CD4-positive, alpha-beta memory T cell (primary cell): ENCODE measurements at regions not wholly inside any gene's neighbourhood (a gene's known extent, or its start where the extent isn't known, plus 50 kb on each side); places are given as distances from the start of the nearest gene placed in this dataset.

Experiments
- CTCF ChIA-PET: fragments of 350-600 bp; sonication (Branson Sonifier 250); formaldehyde crosslinking; loops from one replicate; lab custom pipeline; 2021; ENCODE audit warnings: inconsistent platforms; ENCODE audit not compliant: partially characterized antibody; lab: Charles Lee
- POLR2A ChIA-PET: fragments of 350-600 bp; sonication (Branson Sonifier 250); formaldehyde crosslinking; loops from one replicate; lab custom pipeline; 2021; ENCODE audit not compliant: partially characterized antibody; lab: Charles Lee
- DNase-seq, 5 donors: peaks; one replicate each; pipeline versions ENCODE4 v3.0.0 to v3.0.0-alpha.2; 2020 to 2022; ENCODE audit warnings: mixed read lengths in 1 of 5
- H3K27ac ChIP-seq: one replicate; pipeline ENCODE4 v1.7.0; 2013; ENCODE audit warnings: low read depth, low read length
- H3K27me3 ChIP-seq: 2 replicates; pipeline ENCODE4 v1.7.0; 2013; ENCODE audit warnings: mild to moderate bottlenecking, low read length, moderate library complexity; ENCODE audit not compliant: insufficient read depth
- H3K36me3 ChIP-seq: 2 replicates; pipeline ENCODE4 v1.7.0; 2013; ENCODE audit warnings: mild to moderate bottlenecking, low read length, moderate library complexity; ENCODE audit not compliant: insufficient read depth
- H3K4me1 ChIP-seq: 2 replicates; pipeline ENCODE4 v1.7.0; 2013; ENCODE audit warnings: mild to moderate bottlenecking, low read length, moderate library complexity; ENCODE audit not compliant: insufficient read depth
- H3K4me3 ChIP-seq, 2 donors: one replicate each; pipeline ENCODE4 v1.7.0; 2013; ENCODE audit warnings: low read length in 2 of 2, mild to moderate bottlenecking in 1 of 2
- H3K9me3 ChIP-seq, 2 donors: one replicate each; pipeline ENCODE4 v1.7.0; 2013; ENCODE audit warnings: low read length in 2 of 2, control low read depth in 1 of 2; ENCODE audit not compliant: control insufficient read depth in 1 of 2
- H3K27ac Mint-ChIP-seq, 7 donors: one replicate each; pipeline ENCODE4 v1.8.0; 2020 to 2021; ENCODE audit warnings: mixed read lengths in 7 of 7, mild to moderate bottlenecking in 6 of 7, inconsistent platforms in 3 of 7, moderate library complexity in 3 of 7
- H3K27me3 Mint-ChIP-seq, 2 donors: one replicate each; pipeline ENCODE4 v1.8.0; 2020 to 2021; ENCODE audit warnings: mixed read lengths in 2 of 2
- H3K36me3 Mint-ChIP-seq, 2 donors: one replicate each; pipeline ENCODE4 v1.8.0; 2020 to 2021; ENCODE audit warnings: mixed read lengths in 2 of 2, inconsistent platforms in 1 of 2, mild to moderate bottlenecking in 1 of 2
- H3K4me1 Mint-ChIP-seq, 4 donors: one replicate each; pipeline ENCODE4 v1.8.0; 2020 to 2021; ENCODE audit warnings: mixed read lengths in 4 of 4, mild to moderate bottlenecking in 1 of 4
- H3K4me3 Mint-ChIP-seq, 8 donors: one replicate each; pipeline ENCODE4 v1.8.0; 2020 to 2021; ENCODE audit warnings: mixed read lengths in 8 of 8, mild to moderate bottlenecking in 7 of 8, moderate library complexity in 6 of 8, inconsistent platforms in 3 of 8
- H3K9me3 Mint-ChIP-seq, 8 donors: one replicate each; pipeline ENCODE4 v1.8.0; 2020 to 2021; ENCODE audit warnings: mixed read lengths in 8 of 8, mild to moderate bottlenecking in 5 of 8, inconsistent platforms in 3 of 8, moderate library complexity in 1 of 8
- intact Hi-C: fragments of 100-400 bp; cut with micrococcal nuclease; formaldehyde crosslinking; loops from one replicate; pipeline ENCODE4 v1.15.1; 2023

DNA sequence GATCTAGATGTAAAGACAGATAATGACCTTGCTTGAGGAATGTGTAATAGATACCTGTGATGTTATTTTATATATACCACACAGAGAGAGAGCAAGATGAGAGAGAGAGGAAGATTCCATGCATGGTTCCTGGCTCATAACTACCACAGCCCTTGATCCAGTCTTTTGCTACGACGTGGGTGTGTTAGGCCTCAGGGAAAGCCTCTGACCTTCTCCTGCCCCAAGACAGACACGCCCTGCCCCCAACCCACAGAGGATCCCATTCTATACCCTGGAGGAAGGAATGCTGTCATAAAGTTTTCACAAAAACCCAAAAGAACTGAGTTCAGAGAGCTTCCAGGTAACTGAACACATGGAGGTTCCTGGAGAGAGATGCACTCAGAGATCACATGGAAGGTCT is 193.1 kb downstream of the ZEB2 start:
- Mint-ChIP-seq H3K4me1 (peaks cover 25 to 50% (median 36%) of the 10 kb centered on the region in 4 donors), H3K9me3 (no peaks in the 10 kb centered on the region), H3K27ac (peak overlapping the region in 1 of 7 donors; percentile 82), H3K27me3 (no peaks in the 10 kb centered on the region), H3K4me3 (no peak overlapping the region), H3K36me3 (peaks cover 0 to 5% of the 10 kb centered on the region in 2 donors)
- H3K9me3 ChIP-seq = no peaks in the 10 kb centered on the region
- POLR2A ChIA-PET = no interaction called here
- no peak for DNase-seq
- intact Hi-C loops = no loop called here
- H3K36me3 ChIP-seq = no peaks in the 10 kb centered on the region
- no peak overlapping the region for H3K27ac ChIP-seq
- no peaks in the 10 kb centered on the region for H3K27me3 ChIP-seq
- CTCF ChIA-PET = no interaction called here
- peaks cover 47% of the 10 kb centered on the region for H3K4me1 ChIP-seq
- H3K4me3 ChIP-seq = no peak overlapping the region

- Mint-ChIP-seq H3K4me3 (peak overlapping the region in 7 of 8 donors; percentile 22 to 76 (median 62)), H3K9me3 (no peaks in the 10 kb centered on the region), H3K27ac (peak overlapping the region; percentile 59 to 92 (median 88)), H3K4me1 (peaks cover 29 to 46% (median 39%) of the 10 kb centered on the region in 4 donors), H3K36me3 (no peaks in the 10 kb centered on the region), H3K27me3 (no peaks in the 10 kb centered on the region)
- Histone ChIP-seq H3K4me1 (peaks cover 45% of the 10 kb centered on the region), H3K9me3 (no peaks in the 10 kb centered on the region), H3K4me3 (no peak overlapping the region), H3K27me3 (no peaks in the 10 kb centered on the region), H3K27ac (peak overlapping the region; percentile 4), H3K36me3 (no peaks in the 10 kb centered on the region)
- intact Hi-C loops = no loop called here
- ChIA-PET POLR2A (no interaction called here), CTCF (no interaction called here)
- peak; percentile 51 to 71 (median 67) for DNase-seq
Measured at GRCh38 chr2:144325086-144325485, 194.8 kb downstream of the ZEB2 start.

GRCh38 chr2:144324446-144325045 is 195.4 kb downstream of the ZEB2 start:
- Mint-ChIP-seq H3K4me1 (peaks cover 29 to 44% (median 35%) of the 10 kb centered on the region in 4 donors), H3K4me3 (peak overlapping the region in 7 of 8 donors; percentile 6 to 76 (median 62)), H3K27me3 (no peaks in the 10 kb centered on the region), H3K9me3 (no peaks in the 10 kb centered on the region), H3K36me3 (no peaks in the 10 kb centered on the region), H3K27ac (peak overlapping the region; percentile 59 to 92 (median 88))
- Histone ChIP-seq H3K4me1 (peaks cover 42% of the 10 kb centered on the region), H3K36me3 (no peaks in the 10 kb centered on the region), H3K27me3 (no peaks in the 10 kb centered on the region), H3K27ac (peak overlapping the region; percentile 4), H3K9me3 (no peaks in the 10 kb centered on the region), H3K4me3 (no peak overlapping the region)
- ChIA-PET POLR2A (no interaction called here), CTCF (no interaction called here)
- DNase-seq = peak in 1 of 5 donors; percentile 24
- intact Hi-C loops = no loop called here

DNA sequence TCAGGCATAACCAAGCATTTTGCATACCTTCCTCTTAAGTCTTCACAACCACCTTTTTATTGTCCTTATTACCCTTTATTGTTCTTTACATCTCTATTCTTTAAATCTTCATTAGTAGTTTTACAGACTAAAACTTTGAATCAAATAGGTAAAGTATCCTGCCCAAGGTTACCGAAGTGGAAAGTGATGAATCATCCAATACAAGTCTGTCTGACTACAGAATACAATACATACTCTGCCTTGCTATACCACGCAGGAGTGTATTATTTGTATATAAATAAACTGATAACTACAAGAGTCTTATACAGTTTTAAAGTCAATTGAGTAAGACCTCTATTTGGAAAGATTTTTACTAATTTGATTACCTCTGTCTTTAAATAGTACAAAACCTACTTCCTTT is 196.0 kb downstream of the ZEB2 start:
- H3K27me3 Mint-ChIP-seq = no peaks in the 10 kb centered on the region
- Histone ChIP-seq H3K27ac (peak overlapping the region; percentile 4), H3K36me3 (no peaks in the 10 kb centered on the region), H3K4me1 (peaks cover 41% of the 10 kb centered on the region), H3K9me3 (no peaks in the 10 kb centered on the region), H3K27me3 (no peaks in the 10 kb centered on the region), H3K4me3 (no peak overlapping the region)
- no peaks in the 10 kb centered on the region for H3K36me3 Mint-ChIP-seq
- peak overlapping the region in 7 of 8 donors; percentile 6 to 76 (median 48) for H3K4me3 Mint-ChIP-seq
- CTCF ChIA-PET = no interaction called here
- peak overlapping the region in 6 of 7 donors; percentile 76 to 92 (median 86) for H3K27ac Mint-ChIP-seq
- peaks cover 28 to 44% (median 35%) of the 10 kb centered on the region in 4 donors for H3K4me1 Mint-ChIP-seq
- no peaks in the 10 kb centered on the region for H3K9me3 Mint-ChIP-seq
- intact Hi-C loops = no loop called here
- POLR2A ChIA-PET = no interaction called here
- DNase-seq = no peak

GRCh38 chr2:144322379-144322778 is 197.5 kb downstream of the ZEB2 start:
- Mint-ChIP-seq H3K9me3 (no peaks in the 10 kb centered on the region), H3K36me3 (no peaks in the 10 kb centered on the region), H3K4me3 (no peak overlapping the region), H3K27ac (peak overlapping the region in 1 of 7 donors; percentile 67), H3K4me1 (peaks cover 27 to 44% (median 32%) of the 10 kb centered on the region in 4 donors), H3K27me3 (no peaks in the 10 kb centered on the region)
- Histone ChIP-seq H3K27ac (no peak overlapping the region), H3K36me3 (no peaks in the 10 kb centered on the region), H3K9me3 (no peaks in the 10 kb centered on the region), H3K27me3 (no peaks in the 10 kb centered on the region), H3K4me1 (peaks cover 41% of the 10 kb centered on the region), H3K4me3 (no peak overlapping the region)
- CTCF ChIA-PET = interaction anchor here (1.6 kb wide), 1 partner anchor 8 kb away, joined by 4 read pairs; no protein-coding TSS in a partner anchor
- POLR2A ChIA-PET = interaction anchor here (1.3 to 3.3 kb wide), 2 partner anchors 9 to 11 kb away, joined by 3 to 20 read pairs; a partner anchor contains a TSS
- DNase-seq = no peak
- intact Hi-C loops = no loop called here

- ChIA-PET POLR2A (interaction anchor here (3.3 kb wide), 1 partner anchor 11 kb away, joined by 20 read pairs; a partner anchor contains a TSS), CTCF (interaction anchor here (1.1 kb wide), 1 partner anchor 13 kb away, joined by 4 read pairs; no protein-coding TSS in a partner anchor)
- H3K36me3 ChIP-seq = no peaks in the 10 kb centered on the region
- no peaks in the 10 kb centered on the region for H3K27me3 ChIP-seq
- H3K27ac ChIP-seq = no peak overlapping the region
- H3K4me1 Mint-ChIP-seq = peaks cover 23 to 36% (median 28%) of the 10 kb centered on the region in 4 donors
- intact Hi-C loops = loop anchor here (1.0 kb wide), 1 partner anchor 12 kb away; a partner anchor contains a TSS
- no peaks in the 10 kb centered on the region for H3K9me3 Mint-ChIP-seq
- peaks cover 0 to 1% of the 10 kb centered on the region in 2 donors for H3K36me3 Mint-ChIP-seq
- H3K27me3 Mint-ChIP-seq = no peaks in the 10 kb centered on the region
- peak; percentile 29 to 75 (median 50) for DNase-seq
- peak overlapping the region in 4 of 8 donors; percentile 11 to 68 (median 40) for H3K4me3 Mint-ChIP-seq
- H3K4me3 ChIP-seq = no peak overlapping the region
- peak overlapping the region in 6 of 7 donors; percentile 0 to 90 (median 44) for H3K27ac Mint-ChIP-seq
- peaks cover 37% of the 10 kb centered on the region for H3K4me1 ChIP-seq
- no peaks in the 10 kb centered on the region for H3K9me3 ChIP-seq
Measured at GRCh38 chr2:144320491-144320890, 199.4 kb downstream of the ZEB2 start.

GRCh38 chr2:144317071-144317738 is 202.7 kb downstream of the ZEB2 start:
- Histone ChIP-seq H3K9me3 (peaks cover 0 to 8% of the 10 kb centered on the region in 2 donors), H3K27ac (no peak overlapping the region), H3K4me1 (peaks cover 13% of the 10 kb centered on the region), H3K4me3 (no peak overlapping the region), H3K36me3 (no peaks in the 10 kb centered on the region), H3K27me3 (no peaks in the 10 kb centered on the region)
- CTCF ChIA-PET = no interaction called here
- POLR2A ChIA-PET = no interaction called here
- Mint-ChIP-seq H3K9me3 (peaks cover under 1 to 12% (median 11%) of the 10 kb centered on the region in 8 donors), H3K27me3 (peaks cover 0 to 1% of the 10 kb centered on the region in 2 donors), H3K36me3 (peaks cover 10 to 14% of the 10 kb centered on the region in 2 donors), H3K4me1 (peaks cover 11 to 16% (median 13%) of the 10 kb centered on the region in 4 donors), H3K4me3 (peak overlapping the region in 2 of 8 donors; percentile 3 to 36), H3K27ac (no peak overlapping the region)
- intact Hi-C loops = no loop called here
- no peak for DNase-seq
